H9 (cell line): ENCODE measurements at regions not wholly inside any gene's neighbourhood (a gene's known extent, or its start where the extent isn't known, plus 50 kb on each side); places are given as distances from the start of the nearest gene placed in this dataset.

Source experiments
- DNase-seq: peaks from one replicate; pipeline ENCODE4 v3.0.0-alpha.2; 2017
- H2AFZ ChIP-seq: one replicate; pipeline ENCODE4 v1.6.1; 2013; ENCODE audit warnings: mild to moderate bottlenecking, low read length, control low read depth, moderate library complexity
- H2AK5ac ChIP-seq: 2 replicates; pipeline ENCODE4 v1.6.1; 2013; ENCODE audit warnings: low read length, control low read depth, mixed read lengths; ENCODE audit not compliant: insufficient read length
- H2BK120ac ChIP-seq: one replicate; pipeline ENCODE4 v1.6.1; 2013; ENCODE audit warnings: low read depth, mild to moderate bottlenecking, low read length, control low read depth, inconsistent platforms; ENCODE audit not compliant: poor library complexity, severe bottlenecking
- H2BK12ac ChIP-seq: 2 replicates; pipeline ENCODE4 v1.6.1; 2013; ENCODE audit warnings: low read length, control low read depth, mixed read lengths, low read depth; ENCODE audit not compliant: insufficient read length
- H2BK15ac ChIP-seq: 2 replicates; pipeline ENCODE4 v1.6.1; 2013; ENCODE audit warnings: low read depth, low read length, control low read depth
- H2BK20ac ChIP-seq: one replicate; pipeline ENCODE4 v1.6.1; 2013; ENCODE audit warnings: low read depth, mild to moderate bottlenecking, low read length, control low read depth, inconsistent platforms; ENCODE audit not compliant: poor library complexity, severe bottlenecking
- H2BK5ac ChIP-seq: 2 replicates; pipeline ENCODE4 v1.6.1; 2013; ENCODE audit warnings: low read length, control low read depth, mixed read lengths; ENCODE audit not compliant: insufficient read length
- H3K14ac ChIP-seq: 2 replicates; pipeline ENCODE4 v1.6.1; 2013; ENCODE audit warnings: low read length, control low read depth; ENCODE audit not compliant: insufficient read depth
- H3K18ac ChIP-seq: 2 replicates; pipeline ENCODE4 v1.6.1; 2013; ENCODE audit warnings: low read depth, mild to moderate bottlenecking, mixed read lengths, low read length, control low read depth; ENCODE audit not compliant: insufficient read length
- H3K23ac ChIP-seq: 2 replicates; pipeline ENCODE4 v1.6.1; 2013; ENCODE audit warnings: low read length, control low read depth, mixed read lengths, low read depth; ENCODE audit not compliant: insufficient read length
- H3K23me2 ChIP-seq: 2 replicates; pipeline ENCODE4 v1.6.1; 2013; ENCODE audit warnings: low read depth, mild to moderate bottlenecking, mixed read lengths, low read length, control low read depth; ENCODE audit not compliant: insufficient read length, poor library complexity, severe bottlenecking
- H3K27ac ChIP-seq: 2 replicates; pipeline ENCODE4 v1.5.1; 2013; ENCODE audit warnings: low read length, control low read depth, mixed read lengths, low read depth; ENCODE audit not compliant: insufficient read length
- H3K27me3 ChIP-seq: 2 replicates; pipeline ENCODE4 v1.6.1; 2013; ENCODE audit warnings: low read length, control low read depth, inconsistent platforms; ENCODE audit not compliant: insufficient read depth
- H3K4ac ChIP-seq: 2 replicates; pipeline ENCODE4 v1.6.1; 2013; ENCODE audit warnings: low read depth, mild to moderate bottlenecking, control low read depth, inconsistent platforms, low read length, moderate library complexity
- H3K4me1 ChIP-seq: 2 replicates; pipeline ENCODE4 v1.6.1; 2013; ENCODE audit warnings: low read length, control low read depth, inconsistent platforms; ENCODE audit not compliant: insufficient read depth
- H3K4me2 ChIP-seq: 2 replicates; pipeline ENCODE4 v1.6.1; 2013; ENCODE audit warnings: low read length, control low read depth, mixed read lengths; ENCODE audit not compliant: insufficient read length, insufficient read depth
- H3K56ac ChIP-seq: 2 replicates; pipeline ENCODE4 v1.6.1; 2013; ENCODE audit warnings: low read depth, mild to moderate bottlenecking, mixed read lengths, low read length, control low read depth; ENCODE audit not compliant: insufficient read length
- H3K79me1 ChIP-seq: 2 replicates; pipeline ENCODE4 v1.6.1; 2013; ENCODE audit warnings: low read depth, mild to moderate bottlenecking, moderate library complexity, low read length, control low read depth, inconsistent platforms; ENCODE audit not compliant: insufficient read depth, poor library complexity, severe bottlenecking
- H3K79me2 ChIP-seq: 2 replicates; pipeline ENCODE4 v1.6.1; 2013; ENCODE audit warnings: low read length, control low read depth, inconsistent platforms; ENCODE audit not compliant: insufficient read depth
- H3K9ac ChIP-seq: 2 replicates; pipeline ENCODE4 v1.6.1; 2013; ENCODE audit warnings: low read length, control low read depth, mixed read lengths; ENCODE audit not compliant: insufficient read length; ENCODE audit errors: extremely low read depth
- H3K9me3 ChIP-seq: one replicate; pipeline ENCODE4 v1.6.1; 2013; ENCODE audit warnings: low read depth, low read length, inconsistent platforms; ENCODE audit not compliant: control insufficient read depth
- H3T11ph ChIP-seq: one replicate; pipeline ENCODE4 v1.6.1; 2013; ENCODE audit warnings: mild to moderate bottlenecking, low read length, control low read depth, inconsistent platforms
- H4K20me1 ChIP-seq: one replicate; pipeline ENCODE4 v1.6.1; 2013; ENCODE audit not compliant: control insufficient read depth, insufficient read length, insufficient read depth
- H4K5ac ChIP-seq: 2 replicates; pipeline ENCODE4 v1.6.1; 2013; ENCODE audit warnings: low read depth, mild to moderate bottlenecking, mixed read lengths, low read length, control low read depth; ENCODE audit not compliant: insufficient read length
- H4K8ac ChIP-seq: replicated peaks from 2 replicates; pipeline ENCODE4 v1.6.1; 2013; ENCODE audit warnings: low read length, control low read depth, mixed read lengths, low read depth; ENCODE audit not compliant: insufficient read length
- H4K91ac ChIP-seq: 2 replicates; pipeline ENCODE4 v1.6.1; 2013; ENCODE audit warnings: low read depth, mild to moderate bottlenecking, moderate library complexity, mixed read lengths, low read length, control low read depth; ENCODE audit not compliant: insufficient read length
- H3K27ac Mint-ChIP-seq, 3 experiments: 2 replicates in 2 of 3; 3 replicates in 1 of 3; pipeline ENCODE4 v1.8.0; 2020 to 2021; ENCODE audit warnings: mixed read lengths in 3 of 3, mild to moderate bottlenecking in 1 of 3, moderate library complexity in 1 of 3
- H3K27me3 Mint-ChIP-seq: 2 replicates; pipeline ENCODE4 v1.8.0; 2021; ENCODE audit warnings: low read depth, mild to moderate bottlenecking, moderate library complexity, mixed read lengths
- H3K36me3 Mint-ChIP-seq, 3 experiments: 2 replicates in 2 of 3; 3 replicates in 1 of 3; pipeline ENCODE4 v1.8.0; 2020 to 2021; ENCODE audit warnings: low read depth in 3 of 3, mixed read lengths in 3 of 3; ENCODE audit not compliant: insufficient read depth in 1 of 3
- H3K4me1 Mint-ChIP-seq, 2 experiments: 2 replicates each; pipeline ENCODE4 v1.8.0; 2020; ENCODE audit warnings: mixed read lengths in 2 of 2
- H3K4me3 Mint-ChIP-seq, 2 experiments: 2 replicates in 1 of 2; 3 replicates in 1 of 2; pipeline ENCODE4 v1.8.0; 2020 to 2021; ENCODE audit warnings: mild to moderate bottlenecking in 2 of 2, mixed read lengths in 2 of 2, moderate library complexity in 1 of 2
- H3K9me3 Mint-ChIP-seq, 2 experiments: 2 replicates in 1 of 2; 3 replicates in 1 of 2; pipeline ENCODE4 v1.8.0; 2020; ENCODE audit warnings: mild to moderate bottlenecking in 2 of 2, mixed read lengths in 2 of 2, moderate library complexity in 1 of 2
- CTCF ChIP-seq: fragments of 200-600 bp; sonication (generic); conservative IDR thresholded peaks from 3 replicates; pipeline ENCODE4 v1.8.0; 2021; ENCODE audit warnings: antibody characterized with exemption, mild to moderate bottlenecking
- WGBS: extraction: QIAGEN DNeasy Blood & Tissue Kit; methylation state at CpG from one replicate; pipeline ENCODE4 v1.1.7; 2013; ENCODE audit warnings: missing lambda C conversion rate, low lambda C conversion rate, mixed read lengths; ENCODE audit not compliant: insufficient read length; ENCODE audit errors: extremely low coverage; 5-methylcytosine and 5-hydroxymethylcytosine counted together

DNA sequence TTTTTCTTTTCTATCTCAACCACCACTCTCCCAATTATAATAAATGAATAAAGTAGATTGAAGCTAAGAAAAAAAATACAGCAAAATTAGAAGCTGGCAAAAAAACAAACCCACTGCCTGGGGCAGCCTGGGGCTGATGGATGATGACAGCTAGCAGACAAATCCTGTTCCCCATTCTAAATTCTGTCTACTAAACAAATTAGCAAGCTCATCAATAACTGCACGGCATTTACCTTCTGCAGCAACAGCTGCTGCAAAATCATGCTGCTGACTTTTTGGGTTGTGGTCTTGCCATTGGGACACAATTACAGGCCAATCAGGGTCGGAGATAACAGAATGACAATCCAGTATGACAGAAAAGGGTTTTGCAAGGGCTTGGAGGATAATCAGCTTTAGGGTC, 443.6 kb upstream of the SOX5 start:
- Mint-ChIP-seq H3K4me3 (no peak overlapping the region), H3K27me3 (no peaks in the 10 kb centered on the region), H3K9me3 (peaks cover 13 to 21% of the 10 kb centered on the region in 2 experiments; a peak in 4 of 5 replicates), H3K27ac (no peak overlapping the region), H3K36me3 (peaks cover 0 to 26% (median 10%) of the 10 kb centered on the region in 3 experiments; a peak in 5 of 7 replicates), H3K4me1 (peaks cover 9 to 14% of the 10 kb centered on the region in 2 experiments)
- DNase-seq: no peak
- no peak overlapping the region for H3K56ac ChIP-seq
- H2BK15ac ChIP-seq: no peak overlapping the region
- no peaks in the 10 kb centered on the region for H3K9me3 ChIP-seq
- no CpG with 5 or more reads among the region's 2 CpGs for WGBS
- H2AFZ ChIP-seq: no peak overlapping the region
- H3K9ac ChIP-seq: no peak overlapping the region
- no peak overlapping the region for H4K91ac ChIP-seq
- no peaks in the 10 kb centered on the region for H3K27me3 ChIP-seq
- no peak overlapping the region for H3K4me2 ChIP-seq
- no peak overlapping the region for H3K14ac ChIP-seq
- no peak overlapping the region for H2BK5ac ChIP-seq
- H2BK120ac ChIP-seq: no peak overlapping the region
- H4K20me1 ChIP-seq: no peaks in the 10 kb centered on the region
- no peaks in the 10 kb centered on the region for H3K23me2 ChIP-seq
- H2BK20ac ChIP-seq: no peak overlapping the region
- no peak overlapping the region for H3T11ph ChIP-seq
- no peak overlapping the region for H3K18ac ChIP-seq
- H3K27ac ChIP-seq: no peak overlapping the region
- H3K79me1 ChIP-seq: no peaks in the 10 kb centered on the region
- H4K8ac ChIP-seq: no peak overlapping the region
- no peak overlapping the region for H3K4ac ChIP-seq
- no peak overlapping the region for H2AK5ac ChIP-seq
- no peaks in the 10 kb centered on the region for H3K79me2 ChIP-seq
- 0 out of 2 replicates have a peak, but pooled peaks cover 2% of the 10 kb centered on the region for H3K4me1 ChIP-seq
- no peak overlapping the region for H3K23ac ChIP-seq
- H2BK12ac ChIP-seq: no peak overlapping the region
- H4K5ac ChIP-seq: no peak overlapping the region
- TF ChIP-seq CTCF: no peak
